ENCODE measurements at regions not wholly inside any gene's neighbourhood (a gene's known extent, or its start where the extent isn't known, plus 50 kb on each side); places are given as distances from the start of the nearest gene placed in this dataset.

DNA sequence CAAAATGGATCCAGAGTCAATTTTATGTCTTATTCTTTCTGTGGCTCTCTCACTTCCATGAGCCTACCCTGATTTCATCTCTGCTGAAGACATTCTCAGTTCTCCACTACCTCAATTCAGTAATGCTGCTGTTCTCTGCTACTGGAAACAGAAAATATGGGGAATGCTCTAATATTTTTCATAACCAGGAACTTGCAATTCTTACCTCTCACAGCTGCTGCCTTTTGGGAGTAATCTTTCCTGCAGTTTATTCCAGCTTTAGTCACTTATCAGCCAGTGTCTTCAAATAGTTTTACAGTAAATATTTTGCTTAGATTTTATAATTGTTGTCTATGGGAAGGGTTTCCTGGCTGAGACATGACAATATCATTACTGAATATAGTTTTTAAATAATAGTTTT, 145.1 kb upstream of the UFM1 start:
- no peaks in the 10 kb centered on the region for H3K36me3 ChIP-seq (ENCODE audit: insufficient read depth, low read length)
- no peak overlapping the region for H2AFZ ChIP-seq (ENCODE audit: low read length)
- no peaks in the 10 kb centered on the region for H3K9me2 ChIP-seq (ENCODE audit: insufficient read depth, low read length)
- TF ChIP-seq, protein P1, sequence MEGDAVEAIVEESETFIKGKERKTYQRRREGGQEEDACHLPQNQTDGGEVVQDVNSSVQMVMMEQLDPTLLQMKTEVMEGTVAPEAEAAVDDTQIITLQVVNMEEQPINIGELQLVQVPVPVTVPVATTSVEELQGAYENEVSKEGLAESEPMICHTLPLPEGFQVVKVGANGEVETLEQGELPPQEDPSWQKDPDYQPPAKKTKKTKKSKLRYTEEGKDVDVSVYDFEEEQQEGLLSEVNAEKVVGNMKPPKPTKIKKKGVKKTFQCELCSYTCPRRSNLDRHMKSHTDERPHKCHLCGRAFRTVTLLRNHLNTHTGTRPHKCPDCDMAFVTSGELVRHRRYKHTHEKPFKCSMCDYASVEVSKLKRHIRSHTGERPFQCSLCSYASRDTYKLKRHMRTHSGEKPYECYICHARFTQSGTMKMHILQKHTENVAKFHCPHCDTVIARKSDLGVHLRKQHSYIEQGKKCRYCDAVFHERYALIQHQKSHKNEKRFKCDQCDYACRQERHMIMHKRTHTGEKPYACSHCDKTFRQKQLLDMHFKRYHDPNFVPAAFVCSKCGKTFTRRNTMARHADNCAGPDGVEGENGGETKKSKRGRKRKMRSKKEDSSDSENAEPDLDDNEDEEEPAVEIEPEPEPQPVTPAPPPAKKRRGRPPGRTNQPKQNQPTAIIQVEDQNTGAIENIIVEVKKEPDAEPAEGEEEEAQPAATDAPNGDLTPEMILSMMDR (conservative IDR thresholded peaks at IDR 0.05; ENCODE audit: low read length) = no peak
- TF ChIP-seq EZH2phosphoT487 (IDR thresholded peaks at IDR 0.05; ENCODE audit: borderline replicate concordance, low read depth, low read length) = no peak
- intact Hi-C loops (cut with micrococcal nuclease; ENCODE audit: unreplicated experiment) = no loop called here
- H4K20me1 ChIP-seq (ENCODE audit: insufficient read depth, low read length) = no peaks in the 10 kb centered on the region
- H3K27ac ChIP-seq (ENCODE audit: low read depth, low read length, poor library complexity, severe bottlenecking) = no peak overlapping the region
- H3K4me3 ChIP-seq (ENCODE audit: low read depth, low read length, poor library complexity, severe bottlenecking) = no peak overlapping the region
- no peaks in the 10 kb centered on the region for H3K79me2 ChIP-seq (ENCODE audit: insufficient read depth, low read depth, low read length)
- ChIA-PET CTCF (ENCODE audit: unreplicated experiment) (no interaction called here), POLR2A (interaction anchor here (0.5 to 1.2 kb wide), 2 partner anchors 30 to 820 kb away, joined by 3 to 5 read pairs; no protein-coding TSS in a partner anchor)
- H3K4me2 ChIP-seq (ENCODE audit: low read length) = no peak overlapping the region
- no peaks in the 10 kb centered on the region for H3K4me1 ChIP-seq (ENCODE audit: insufficient read depth, low read length, poor library complexity, severe bottlenecking)
- no peaks in the 10 kb centered on the region for H3K9me3 ChIP-seq (ENCODE audit: low read length)
- no TSS peak for BruUV-seq (replicated peaks)
- no peak for DNase-seq (ENCODE audit: low spot score)

DNA sequence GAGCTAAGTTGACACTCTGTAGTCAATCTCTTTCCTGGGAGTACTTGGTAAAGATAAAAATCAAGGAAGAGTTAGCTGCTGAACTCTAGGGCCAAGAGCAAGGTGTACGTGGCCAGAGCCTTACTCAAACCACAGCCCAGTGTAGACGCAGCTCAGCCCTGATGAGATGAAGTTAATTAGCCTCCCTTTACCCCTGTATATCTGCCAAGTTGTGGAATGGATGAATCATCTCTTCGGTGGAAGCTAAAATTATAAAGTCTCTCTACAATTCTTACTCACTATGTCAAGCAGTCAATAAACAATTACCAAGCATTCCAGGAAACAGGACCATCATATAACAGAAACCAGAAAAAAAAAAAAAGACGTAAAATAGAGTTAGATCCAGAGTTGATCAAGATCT, 146.9 kb upstream of the UFM1 start:
- ChIA-PET CTCF (ENCODE audit: unreplicated experiment) (no interaction called here), POLR2A (no interaction called here)
- no peaks in the 10 kb centered on the region for H4K20me1 ChIP-seq (ENCODE audit: insufficient read depth, low read length)
- H3K4me2 ChIP-seq (ENCODE audit: low read length) = no peak overlapping the region
- TF ChIP-seq EZH2phosphoT487 (IDR thresholded peaks at IDR 0.05; ENCODE audit: borderline replicate concordance, low read depth, low read length) = no peak
- TF ChIP-seq, protein P1 (conservative IDR thresholded peaks at IDR 0.05; ENCODE audit: low read length) = no peak
- no peak for DNase-seq (ENCODE audit: low spot score)
- H3K4me1 ChIP-seq (ENCODE audit: insufficient read depth, low read length, poor library complexity, severe bottlenecking) = no peaks in the 10 kb centered on the region
- H3K4me3 ChIP-seq (ENCODE audit: low read depth, low read length, poor library complexity, severe bottlenecking) = no peak overlapping the region
- no peaks in the 10 kb centered on the region for H3K79me2 ChIP-seq (ENCODE audit: insufficient read depth, low read depth, low read length)
- no peak overlapping the region for H3K27ac ChIP-seq (ENCODE audit: low read depth, low read length, poor library complexity, severe bottlenecking)
- H3K9me3 ChIP-seq (ENCODE audit: low read length) = no peaks in the 10 kb centered on the region
- no TSS peak for BruUV-seq (replicated peaks)
- H2AFZ ChIP-seq (ENCODE audit: low read length) = no peak overlapping the region
- intact Hi-C loops (cut with micrococcal nuclease; ENCODE audit: unreplicated experiment) = no loop called here
- H3K9me2 ChIP-seq (ENCODE audit: insufficient read depth, low read length) = no peaks in the 10 kb centered on the region
- no peaks in the 10 kb centered on the region for H3K36me3 ChIP-seq (ENCODE audit: insufficient read depth, low read length)

DNA sequence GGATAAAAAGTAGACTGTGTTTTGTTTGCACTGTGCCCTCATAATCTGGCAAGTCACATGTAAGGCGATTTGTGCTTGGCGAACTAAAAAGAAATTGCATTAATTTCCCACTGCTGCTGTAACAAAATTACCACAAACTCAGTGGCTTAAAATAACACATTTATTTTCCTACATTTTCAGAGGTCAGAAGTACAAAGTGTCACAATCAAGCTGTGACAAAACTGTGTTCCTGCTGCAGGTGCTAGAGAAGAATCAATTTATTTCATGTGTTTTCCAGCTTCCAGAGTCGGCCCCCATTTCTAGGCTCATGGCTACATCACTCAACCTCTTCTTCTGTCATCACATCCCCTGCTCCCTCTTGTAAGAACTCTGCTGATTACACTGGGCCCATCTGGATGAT, 158.6 kb upstream of the UFM1 start:
- no TSS peak for BruUV-seq (replicated peaks)
- no peak overlapping the region for H2AFZ ChIP-seq (ENCODE audit: low read length)
- intact Hi-C loops (cut with micrococcal nuclease; ENCODE audit: unreplicated experiment) = no loop called here
- no peaks in the 10 kb centered on the region for H3K4me1 ChIP-seq (ENCODE audit: insufficient read depth, low read length, poor library complexity, severe bottlenecking)
- POLR2A ChIA-PET = no interaction called here
- no peak overlapping the region for H3K4me3 ChIP-seq (ENCODE audit: low read depth, low read length, poor library complexity, severe bottlenecking)
- H3K4me2 ChIP-seq (ENCODE audit: low read length) = no peak overlapping the region
- no peaks in the 10 kb centered on the region for H3K36me3 ChIP-seq (ENCODE audit: insufficient read depth, low read length)
- no peak for DNase-seq (ENCODE audit: low spot score)
- no peaks in the 10 kb centered on the region for H4K20me1 ChIP-seq (ENCODE audit: insufficient read depth, low read length)
- CTCF ChIA-PET (ENCODE audit: unreplicated experiment) = no interaction called here
- H3K9me3 ChIP-seq (ENCODE audit: low read length) = no peaks in the 10 kb centered on the region
- H3K27ac ChIP-seq (ENCODE audit: low read depth, low read length, poor library complexity, severe bottlenecking) = no peak overlapping the region
- H3K79me2 ChIP-seq (ENCODE audit: insufficient read depth, low read depth, low read length) = no peaks in the 10 kb centered on the region
- no peaks in the 10 kb centered on the region for H3K9me2 ChIP-seq (ENCODE audit: insufficient read depth, low read length)
- TF ChIP-seq EZH2phosphoT487 (IDR thresholded peaks at IDR 0.05; ENCODE audit: borderline replicate concordance, low read depth, low read length) = no peak
- TF ChIP-seq, protein P1 (conservative IDR thresholded peaks at IDR 0.05; ENCODE audit: low read length) = no peak

Data from OCI-LY7 (cell line).